ENCODE measurements at regions not wholly inside any gene's neighbourhood (a gene's known extent, or its start where the extent isn't known, plus 50 kb on each side); places are given as distances from the start of the nearest gene placed in this dataset.

DNA sequence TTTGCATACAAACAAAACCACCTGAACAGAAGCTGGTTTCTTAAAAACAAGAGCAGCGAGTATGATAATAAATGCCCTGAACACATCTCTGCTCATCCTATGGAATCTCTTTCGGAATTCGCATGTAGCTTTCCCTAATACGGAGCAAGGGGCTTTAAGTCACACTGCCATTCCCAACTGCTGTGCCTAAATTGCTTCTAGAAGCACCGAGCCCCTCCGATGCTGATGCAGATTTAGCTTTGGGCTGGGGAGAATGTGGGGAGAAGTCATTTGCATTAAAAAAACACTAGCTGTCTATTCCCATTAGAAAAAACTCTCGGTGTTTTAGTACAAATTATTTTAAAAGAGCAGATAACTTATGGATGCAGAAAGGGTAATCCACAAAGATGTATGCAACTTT is 76.9 kb downstream of the CD83 start:
- TF ChIP-seq CTCF (IDR thresholded peaks at IDR 0.05) = no peak
- DNase-seq (ENCODE audit: low spot score) (no peak), ATAC-seq (ENCODE audit: low FRiP score) (no peak)

DNA sequence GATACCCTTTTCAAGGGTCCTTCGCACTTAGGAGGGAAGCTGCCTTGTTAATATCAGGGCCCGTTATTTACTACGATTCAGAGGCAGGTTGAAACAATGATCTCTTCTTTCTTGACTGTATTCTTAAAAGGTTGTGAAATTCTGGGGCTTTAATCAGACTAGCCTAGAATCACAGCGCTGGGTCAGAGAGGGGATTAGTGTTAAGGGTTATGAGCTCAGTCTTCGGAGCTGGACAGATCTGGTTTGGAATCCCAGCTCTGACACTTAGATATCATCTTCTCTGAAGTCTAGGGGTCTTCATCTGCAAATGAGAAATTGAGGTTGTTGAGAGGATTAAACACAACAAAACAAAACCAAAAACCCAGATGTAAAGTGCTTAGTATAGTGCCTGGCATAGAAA is 77.4 kb downstream of the CD83 start:
- ATAC-seq (ENCODE audit: low FRiP score) = no peak
- no peak for DNase-seq (ENCODE audit: low spot score)
- no peak for TF ChIP-seq CTCF (IDR thresholded peaks at IDR 0.05)

- no peak for TF ChIP-seq CTCF (IDR thresholded peaks at IDR 0.05)
- ATAC-seq (ENCODE audit: low FRiP score) (no peak), DNase-seq (ENCODE audit: low spot score) (no peak)
These were observed 78.5 kb downstream of the CD83 start for GRCh38 chr6:14196026-14196425.

DNA sequence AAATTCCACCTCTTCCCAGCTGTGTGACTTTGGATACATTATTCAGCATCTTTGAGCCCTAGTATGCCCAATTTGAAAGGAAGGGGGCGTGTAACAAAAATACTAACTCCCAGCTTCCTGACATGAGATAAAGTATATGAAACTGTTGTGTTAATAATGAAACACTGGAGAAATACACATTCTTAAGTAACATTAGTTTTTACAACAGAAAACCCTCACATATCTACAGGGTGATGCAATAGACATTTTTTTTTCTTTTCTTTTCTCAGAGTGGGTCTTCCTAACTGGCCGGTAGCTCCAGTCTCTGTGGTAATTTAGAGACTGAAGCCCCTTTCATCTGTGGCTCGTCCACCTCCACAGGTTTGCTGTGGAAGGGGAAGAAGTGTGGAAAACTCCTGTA is 79.5 kb downstream of the CD83 start:
- DNase-seq (ENCODE audit: low spot score) (no peak), ATAC-seq (ENCODE audit: low FRiP score) (no peak)
- TF ChIP-seq CTCF (IDR thresholded peaks at IDR 0.05) = no peak

DNA sequence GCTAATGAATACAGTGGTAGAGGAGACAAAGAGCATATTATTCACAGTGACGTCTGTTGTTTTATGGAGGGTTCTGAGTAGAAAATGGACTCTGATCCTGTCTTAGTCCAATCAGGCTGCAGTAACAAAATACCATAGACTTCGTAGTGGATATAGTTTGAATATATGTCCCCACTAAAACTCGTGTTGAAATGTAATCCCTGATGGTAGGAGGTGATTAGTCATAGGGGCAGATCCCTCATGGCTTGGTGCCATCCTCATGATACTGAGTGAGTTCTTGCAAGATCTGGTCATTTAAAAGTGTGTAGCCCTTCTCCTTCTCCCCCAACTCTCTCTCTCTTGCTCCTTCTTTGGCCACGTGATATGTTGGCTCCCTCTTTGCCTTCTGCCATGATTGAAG is 82.5 kb downstream of the CD83 start:
- no peak for TF ChIP-seq CTCF (IDR thresholded peaks at IDR 0.05)
- no peak for ATAC-seq (ENCODE audit: low FRiP score)
- DNase-seq (ENCODE audit: low spot score) = no peak

GRCh38 chr6:14202947-14203346 is 85.4 kb downstream of the CD83 start:
- DNase-seq (ENCODE audit: low spot score) (no peak), ATAC-seq (ENCODE audit: low FRiP score) (no peak)
- no peak for TF ChIP-seq CTCF (IDR thresholded peaks at IDR 0.05)

DNA sequence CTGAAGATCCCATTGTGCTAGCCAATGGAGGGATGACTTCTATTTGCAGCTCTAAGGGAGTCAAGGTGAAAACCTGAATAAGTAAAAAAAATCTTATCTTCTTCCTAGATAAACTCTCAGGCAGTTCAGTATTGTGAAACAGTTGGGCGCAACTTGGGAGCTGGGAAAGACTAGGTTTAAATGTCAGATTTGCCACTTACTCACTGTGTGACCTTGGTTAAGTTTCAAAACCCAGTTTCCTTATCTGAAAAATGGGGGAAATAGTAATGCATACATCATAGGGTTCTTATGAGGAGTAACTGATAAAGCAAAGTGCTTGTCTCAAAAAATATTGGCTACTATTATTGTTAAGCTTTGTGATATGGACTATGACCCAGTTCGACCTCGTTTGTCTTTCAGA is 88.8 kb downstream of the CD83 start:
- no peak for DNase-seq (ENCODE audit: low spot score)
- ATAC-seq (ENCODE audit: low FRiP score) = no peak
- TF ChIP-seq CTCF (IDR thresholded peaks at IDR 0.05) = no peak

Data from omental fat pad (tissue), 3 donors.